WI38 (cell line): ENCODE measurements at regions not wholly inside any gene's neighbourhood (a gene's known extent, or its start where the extent isn't known, plus 50 kb on each side); places are given as distances from the start of the nearest gene placed in this dataset.

Experiments
- H3K4me3 ChIP-seq: 2 replicates; pipeline ENCODE4 v1.5.1; 2011; ENCODE audit warnings: low read depth, mild to moderate bottlenecking, control low read depth, low read length
- CTCF ChIP-seq: IDR thresholded peaks from 2 replicates; pipeline ENCODE4 v1.5.1; 2012; ENCODE audit warnings: low read depth, mild to moderate bottlenecking, control low read depth, low read length

- TF ChIP-seq CTCF = no peak
These were observed 248.1 kb upstream of the OPRM1 start for GRCh38 chr6:153790876-153791473.

GRCh38 chr6:153790048-153790447 lies 249.0 kb upstream of the OPRM1 start:
- no peak; the same call in 1 of the 2 replicates for TF ChIP-seq CTCF
- H3K4me3 ChIP-seq = no peak overlapping the region

More at GRCh38 chr6:153790876-153791473, 248.1 kb upstream of the OPRM1 start:
- no peak overlapping the region for H3K4me3 ChIP-seq

GRCh38 chr6:153787341-153787606 lies 251.8 kb upstream of the OPRM1 start:
- TF ChIP-seq CTCF = no peak
- no peak overlapping the region for H3K4me3 ChIP-seq

GRCh38 chr6:153781306-153781705 lies 257.7 kb upstream of the OPRM1 start:
- no peak for TF ChIP-seq CTCF
- no peak overlapping the region for H3K4me3 ChIP-seq

- no peak overlapping the region for H3K4me3 ChIP-seq
- no peak for TF ChIP-seq CTCF
These were observed 259.0 kb upstream of the OPRM1 start for GRCh38 chr6:153780011-153780410.

- H3K4me3 ChIP-seq = no peak overlapping the region
- no peak for TF ChIP-seq CTCF
These were observed 260.8 kb upstream of the OPRM1 start for GRCh38 chr6:153778216-153778615.

GRCh38 chr6:153771577-153771976 lies 267.5 kb upstream of the OPRM1 start:
- no peak for TF ChIP-seq CTCF
- no peak overlapping the region for H3K4me3 ChIP-seq
